ENCODE measurements at regions not wholly inside any gene's neighbourhood (a gene's known extent, or its start where the extent isn't known, plus 50 kb on each side); places are given as distances from the start of the nearest gene placed in this dataset.

DNA sequence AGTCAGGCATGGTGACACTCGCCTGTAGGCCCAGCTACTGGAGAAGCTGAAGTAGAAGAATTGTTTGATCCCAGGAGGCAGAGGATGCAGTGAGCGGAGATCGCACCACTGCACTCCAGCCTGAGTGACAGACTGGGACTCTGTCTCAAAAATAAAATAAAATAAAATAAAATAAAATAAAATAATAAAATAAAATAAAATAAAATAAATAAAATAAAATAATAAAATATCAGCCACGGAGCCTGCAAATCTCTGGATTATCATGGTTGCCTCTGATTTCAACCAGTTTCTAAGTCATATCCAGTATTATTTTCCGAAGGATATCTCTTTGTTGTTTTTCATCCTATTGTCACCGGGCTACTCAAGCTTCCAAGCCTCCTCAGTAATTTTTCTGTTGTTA, 51.7 kb upstream of the FZD8 start:
- H3K4me3 ChIP-seq (ENCODE audit: low read depth in 1 of 2, low read length in 2 of 2) = no peak overlapping the region
- no peak overlapping the region for H3K27ac ChIP-seq (ENCODE audit: low read length)
- H3K27me3 ChIP-seq (ENCODE audit: low read depth, low read length) = no peaks in the 10 kb centered on the region
- no peaks in the 10 kb centered on the region for H3K36me3 ChIP-seq (ENCODE audit: control insufficient read depth in 1 of 2, insufficient read depth in 2 of 2, low read length in 2 of 2)
- H3K9me3 ChIP-seq (ENCODE audit: control insufficient read depth in 1 of 2, low read length in 2 of 2) = no peaks in the 10 kb centered on the region
- no peaks in the 10 kb centered on the region for H3K4me1 ChIP-seq (ENCODE audit: control insufficient read depth in 1 of 2, insufficient read depth in 2 of 2, low read length in 2 of 2)

Data from muscle layer of duodenum (tissue), 2 donors.